ENCODE measurements at regions not wholly inside any gene's neighbourhood (a gene's known extent, or its start where the extent isn't known, plus 50 kb on each side); places are given as distances from the start of the nearest gene placed in this dataset.

DNA sequence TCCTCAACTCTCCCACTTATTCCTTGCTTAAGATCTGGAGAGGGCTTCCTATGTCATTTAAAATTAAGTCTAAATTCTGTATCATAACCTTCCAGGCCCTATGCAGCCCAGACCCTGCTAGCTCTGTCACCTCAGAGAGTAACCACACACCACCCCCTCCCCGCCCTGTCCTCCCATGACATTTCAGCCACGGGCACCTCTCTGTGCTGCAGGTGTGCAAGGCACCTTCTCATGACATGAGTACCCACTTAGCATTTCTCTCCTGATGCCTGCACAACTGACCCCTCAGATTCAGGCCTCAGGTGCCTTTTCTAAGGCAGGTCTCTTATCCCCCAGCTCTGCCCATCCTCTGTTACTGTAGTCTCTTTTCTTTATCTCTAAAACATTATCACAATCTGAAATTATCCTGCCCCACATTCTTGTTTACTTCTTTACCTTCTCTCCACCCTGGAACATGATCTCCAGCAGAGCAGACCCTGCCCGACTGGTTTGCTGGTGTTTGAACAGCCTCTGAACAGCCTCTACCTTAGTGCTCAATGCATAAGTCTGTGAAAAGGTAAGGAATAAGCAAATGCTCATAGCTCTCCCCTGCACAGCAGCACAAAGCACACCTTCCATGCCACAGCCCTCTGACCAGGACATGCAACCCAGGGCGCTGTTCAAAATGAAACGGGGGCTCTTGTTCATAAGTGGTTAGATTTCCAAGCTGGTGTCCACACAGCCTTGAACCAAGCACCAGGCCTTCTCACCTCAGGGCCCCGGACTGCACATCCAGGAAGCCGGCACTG is 196.1 kb upstream of the B3GAT1 start:
- TF ChIP-seq CTCF (IDR thresholded peaks at IDR 0.05; ENCODE audit: insufficient read depth, low read depth, low read length) = no peak
- H3K36me3 ChIP-seq (ENCODE audit: control insufficient read depth, insufficient read depth, low read length) = no peaks in the 10 kb centered on the region
- DNase-seq (ENCODE audit: low read depth) = no peak
- ChIA-PET POLR2A (no interaction called here), CTCF (no interaction called here)
- H3K4me3 ChIP-seq (ENCODE audit: low read depth, low read length) = no peak overlapping the region
- no peaks in the 10 kb centered on the region for H3K27me3 ChIP-seq (ENCODE audit: control insufficient read depth, insufficient read depth, low read length)

GRCh38 chr11:134606251-134606650 is 194.2 kb upstream of the B3GAT1 start:
- Histone ChIP-seq H3K36me3 (ENCODE audit: control insufficient read depth, insufficient read depth, low read length) (no peaks in the 10 kb centered on the region), H3K4me3 (ENCODE audit: low read depth, low read length) (no peak overlapping the region), H3K27me3 (ENCODE audit: control insufficient read depth, insufficient read depth, low read length) (no peaks in the 10 kb centered on the region)
- CTCF ChIA-PET = no interaction called here
- TF ChIP-seq CTCF (IDR thresholded peaks at IDR 0.05; ENCODE audit: insufficient read depth, low read depth, low read length) = no peak
- POLR2A ChIA-PET = no interaction called here
- DNase-seq (ENCODE audit: low read depth) = no peak

- POLR2A ChIA-PET = no interaction called here
- CTCF ChIA-PET = no interaction called here
- Histone ChIP-seq H3K4me3 (ENCODE audit: low read depth, low read length) (no peak overlapping the region), H3K27me3 (ENCODE audit: control insufficient read depth, insufficient read depth, low read length) (no peaks in the 10 kb centered on the region), H3K36me3 (ENCODE audit: control insufficient read depth, insufficient read depth, low read length) (no peaks in the 10 kb centered on the region)
- no peak for TF ChIP-seq CTCF (IDR thresholded peaks at IDR 0.05; ENCODE audit: insufficient read depth, low read depth, low read length)
- DNase-seq (ENCODE audit: low read depth) = no peak
Observed at GRCh38 chr11:134604886-134605285, 192.8 kb upstream of the B3GAT1 start.

GRCh38 chr11:134599299-134599771 is 187.3 kb upstream of the B3GAT1 start:
- no peak for TF ChIP-seq CTCF (IDR thresholded peaks at IDR 0.05; ENCODE audit: insufficient read depth, low read depth, low read length)
- CTCF ChIA-PET = no interaction called here

GRCh38 chr11:134598368-134598767 is 186.3 kb upstream of the B3GAT1 start:
- CTCF ChIA-PET = no interaction called here
- POLR2A ChIA-PET = no interaction called here
- no peaks in the 10 kb centered on the region for H3K36me3 ChIP-seq (ENCODE audit: control insufficient read depth, insufficient read depth, low read length)
- DNase-seq (ENCODE audit: low read depth) = no peak
- H3K27me3 ChIP-seq (ENCODE audit: control insufficient read depth, insufficient read depth, low read length) = no peaks in the 10 kb centered on the region
- H3K4me3 ChIP-seq (ENCODE audit: low read depth, low read length) = no peak overlapping the region
- TF ChIP-seq CTCF (IDR thresholded peaks at IDR 0.05; ENCODE audit: insufficient read depth, low read depth, low read length) = no peak

More at GRCh38 chr11:134599299-134599771, 187.3 kb upstream of the B3GAT1 start:
- no peaks in the 10 kb centered on the region for H3K27me3 ChIP-seq (ENCODE audit: control insufficient read depth, insufficient read depth, low read length)
- DNase-seq (ENCODE audit: low read depth) = no peak
- POLR2A ChIA-PET = no interaction called here
- no peak overlapping the region for H3K4me3 ChIP-seq (ENCODE audit: low read depth, low read length)
- no peaks in the 10 kb centered on the region for H3K36me3 ChIP-seq (ENCODE audit: control insufficient read depth, insufficient read depth, low read length)

Data from BJ (cell line).